A549 (cell line): ENCODE measurements at regions not wholly inside any gene's neighbourhood (a gene's known extent, or its start where the extent isn't known, plus 50 kb on each side); places are given as distances from the start of the nearest gene placed in this dataset.

Experiments
- TF ChIP-seq, protein P1 (sequence below): fragments of 150-350 bp; IDR thresholded peaks from 2 replicates; pipeline ENCODE4 v1.6.1; 2014; ENCODE audit warnings: low read depth, mild to moderate bottlenecking, low read length
- TF ChIP-seq, protein P2 (sequence below): IDR thresholded peaks from 2 replicates; pipeline ENCODE4 v1.6.1; 2012

DNA sequence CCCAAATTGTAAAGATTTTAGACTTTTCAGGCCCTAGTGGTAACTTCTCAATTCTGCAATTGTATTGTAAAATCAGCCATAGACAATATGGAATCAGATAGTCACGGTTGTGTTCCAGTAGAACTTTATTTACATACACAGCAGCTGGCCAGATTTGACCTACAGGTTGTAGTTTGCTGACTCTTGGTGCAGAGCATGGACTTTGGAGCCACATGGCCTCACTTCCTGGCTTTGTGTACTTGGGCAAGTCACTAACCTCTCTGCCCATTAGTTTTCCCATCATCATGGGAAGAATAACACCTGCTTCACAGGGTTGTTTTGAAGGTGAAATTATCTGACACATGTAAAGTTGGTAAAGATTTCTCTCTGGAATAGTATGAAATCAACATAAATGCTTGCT is 147.6 kb downstream of the TMEM200C start:
- TF ChIP-seq, protein P1, sequence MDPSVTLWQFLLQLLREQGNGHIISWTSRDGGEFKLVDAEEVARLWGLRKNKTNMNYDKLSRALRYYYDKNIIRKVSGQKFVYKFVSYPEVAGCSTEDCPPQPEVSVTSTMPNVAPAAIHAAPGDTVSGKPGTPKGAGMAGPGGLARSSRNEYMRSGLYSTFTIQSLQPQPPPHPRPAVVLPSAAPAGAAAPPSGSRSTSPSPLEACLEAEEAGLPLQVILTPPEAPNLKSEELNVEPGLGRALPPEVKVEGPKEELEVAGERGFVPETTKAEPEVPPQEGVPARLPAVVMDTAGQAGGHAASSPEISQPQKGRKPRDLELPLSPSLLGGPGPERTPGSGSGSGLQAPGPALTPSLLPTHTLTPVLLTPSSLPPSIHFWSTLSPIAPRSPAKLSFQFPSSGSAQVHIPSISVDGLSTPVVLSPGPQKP, result no peak
- TF ChIP-seq, protein P2, sequence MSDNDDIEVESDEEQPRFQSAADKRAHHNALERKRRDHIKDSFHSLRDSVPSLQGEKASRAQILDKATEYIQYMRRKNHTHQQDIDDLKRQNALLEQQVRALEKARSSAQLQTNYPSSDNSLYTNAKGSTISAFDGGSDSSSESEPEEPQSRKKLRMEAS, result no peak
